GM13977 (cell line): ENCODE measurements at regions not wholly inside any gene's neighbourhood (a gene's known extent, or its start where the extent isn't known, plus 50 kb on each side); places are given as distances from the start of the nearest gene placed in this dataset.

Experiments
- DNase-seq: peaks from one replicate; pipeline ENCODE4 v3.0.0; 2012; ENCODE audit warnings: low spot score
- CTCF ChIP-seq: IDR thresholded peaks from 2 replicates; pipeline ENCODE4 v1.5.1; 2012; ENCODE audit warnings: mild to moderate bottlenecking, control low read depth; ENCODE audit not compliant: insufficient read depth; ENCODE audit errors: extremely low read depth, missing control alignments
- in situ Hi-C: fragments of 300-500 bp; cut with MboI; formaldehyde crosslinking; loops from one replicate; pipeline ENCODE4 v1.12.0; 2022; ENCODE audit warnings: low sequenced_read_pairs, low pct_unique_long_range_greater_than_20kb, mixed read lengths, inconsistent platforms; ENCODE audit not compliant: unreplicated experiment

- no peak for DNase-seq
- no peak for TF ChIP-seq CTCF
- in situ Hi-C loops, result no loop called here
These were observed 1442.7 kb downstream of the TBC1D22A start for GRCh38 chr22:48205161-48205560.

- in situ Hi-C loops, result no loop called here
- TF ChIP-seq CTCF, result no peak
- DNase-seq, result no peak
These were observed 1441.8 kb downstream of the TBC1D22A start for GRCh38 chr22:48204296-48204695.

GRCh38 chr22:48199667-48200066 is 1437.2 kb downstream of the TBC1D22A start:
- TF ChIP-seq CTCF, result no peak
- no peak for DNase-seq
- in situ Hi-C loops, result no loop called here

GRCh38 chr22:48198489-48199459 is 1436.3 kb downstream of the TBC1D22A start:
- in situ Hi-C loops, result no loop called here
- DNase-seq, result no peak
- no peak for TF ChIP-seq CTCF

- in situ Hi-C loops, result no loop called here
- no peak for DNase-seq
- TF ChIP-seq CTCF, result no peak
These were observed 1434.8 kb downstream of the TBC1D22A start for GRCh38 chr22:48197189-48197690.

- TF ChIP-seq CTCF, result no peak
- in situ Hi-C loops, result no loop called here
- DNase-seq, result no peak
These were observed 1430.5 kb downstream of the TBC1D22A start for GRCh38 chr22:48192920-48193319.
